ENCODE measurements at regions not wholly inside any gene's neighbourhood (a gene's known extent, or its start where the extent isn't known, plus 50 kb on each side); places are given as distances from the start of the nearest gene placed in this dataset.

- DNase-seq (ENCODE audit: low spot score), result no peak
- H3K36me3 Mint-ChIP-seq, result peaks cover 7% of the 10 kb centered on the region
- TF ChIP-seq ATF3 (CRISPR knock-in tag; conservative IDR thresholded peaks at IDR 0.05), result no peak
- peak; percentile 33; the same call in 1 of the 2 replicates for TF ChIP-seq NFYB (CRISPR knock-in tag; conservative IDR thresholded peaks at IDR 0.05; ENCODE audit: low read depth)
- peaks cover 12% of the 10 kb centered on the region for H3K9me3 Mint-ChIP-seq
- H3K27me3 Mint-ChIP-seq (ENCODE audit: low read depth), result no peaks in the 10 kb centered on the region
- ATAC-seq, result peak; percentile 78
- H3K4me3 Mint-ChIP-seq, result no peak overlapping the region
- H3K4me1 Mint-ChIP-seq, result peaks cover 29% of the 10 kb centered on the region
- H3K27ac Mint-ChIP-seq, result peak overlapping the region; percentile 45; the same call in 1 of the 2 replicates
- ChIA-PET POLR2A (no interaction called here), CTCF (no interaction called here)
Measured at GRCh38 chr14:82451675-82452074, 918.0 kb upstream of the SEL1L start.

GRCh38 chr14:82482345-82482744, 948.7 kb upstream of the SEL1L start:
- ChIA-PET CTCF (no interaction called here), POLR2A (no interaction called here)
- H3K27ac Mint-ChIP-seq, result no peak overlapping the region
- H3K9me3 Mint-ChIP-seq, result peaks cover 8% of the 10 kb centered on the region; the same call in 1 of the 2 replicates
- DNase-seq (ENCODE audit: low spot score) (no peak), ATAC-seq (no peak)
- no peaks in the 10 kb centered on the region for H3K36me3 Mint-ChIP-seq
- no peak overlapping the region for H3K4me3 Mint-ChIP-seq
- TF ChIP-seq ZNF263 (CRISPR knock-in tag; IDR thresholded peaks at IDR 0.05; ENCODE audit: low read depth), result no peak
- no peak for TF ChIP-seq NR3C1 (CRISPR knock-in tag; conservative IDR thresholded peaks at IDR 0.05; ENCODE audit: low read depth)
- TF ChIP-seq NFYB (CRISPR knock-in tag; conservative IDR thresholded peaks at IDR 0.05; ENCODE audit: low read depth), result no peak
- no peak for TF ChIP-seq GRHL2 (CRISPR knock-in tag; IDR thresholded peaks at IDR 0.05; ENCODE audit: insufficient replicate concordance, severe bottlenecking)
- TF ChIP-seq JUN (CRISPR knock-in tag; IDR thresholded peaks at IDR 0.05), result no peak
- TF ChIP-seq OVOL2 (CRISPR knock-in tag; IDR thresholded peaks at IDR 0.05; ENCODE audit: borderline replicate concordance), result no peak
- TF ChIP-seq PREB (CRISPR knock-in tag; IDR thresholded peaks at IDR 0.05; ENCODE audit: borderline replicate concordance), result no peak
- TF ChIP-seq ZSCAN18 (CRISPR knock-in tag; IDR thresholded peaks at IDR 0.05), result no peak
- TF ChIP-seq NFATC4 (CRISPR knock-in tag; IDR thresholded peaks at IDR 0.05), result no peak
- TF ChIP-seq ZNF532 (CRISPR knock-in tag; IDR thresholded peaks at IDR 0.05; ENCODE audit: borderline replicate concordance), result no peak
- TF ChIP-seq HMGA2 (CRISPR knock-in tag; IDR thresholded peaks at IDR 0.05), result no peak
- no peak for TF ChIP-seq EMX1 (CRISPR knock-in tag; IDR thresholded peaks at IDR 0.05)
- no peak for TF ChIP-seq FOXK1 (CRISPR knock-in tag; IDR thresholded peaks at IDR 0.05)
- no peak for TF ChIP-seq ZNF671 (CRISPR knock-in tag; IDR thresholded peaks at IDR 0.05)
- no peak for TF ChIP-seq ZNF396 (CRISPR knock-in tag; IDR thresholded peaks at IDR 0.05; ENCODE audit: borderline replicate concordance)
- TF ChIP-seq MAX (CRISPR knock-in tag; IDR thresholded peaks at IDR 0.05), result no peak
- TF ChIP-seq GTF2I (CRISPR knock-in tag; conservative IDR thresholded peaks at IDR 0.05), result no peak
- TF ChIP-seq KAT7 (CRISPR knock-in tag; IDR thresholded peaks at IDR 0.05; ENCODE audit: borderline replicate concordance), result no peak
- no peaks in the 10 kb centered on the region for H3K4me1 Mint-ChIP-seq
- H3K27me3 Mint-ChIP-seq (ENCODE audit: low read depth), result no peaks in the 10 kb centered on the region

All from WTC11 (cell line).